8988T (cell line): ENCODE measurements at regions not wholly inside any gene's neighbourhood (a gene's known extent, or its start where the extent isn't known, plus 50 kb on each side); places are given as distances from the start of the nearest gene placed in this dataset.
"Not testable (repeated sequence)": the region's sequence is repeated elsewhere in the genome, so short reads cannot be mapped to it uniquely, and the experiment has no call there.

Source experiments
- DNase-seq: peaks from one replicate; pipeline ENCODE4 v3.0.0; 2011

- DNase-seq, result no peak
Observed at GRCh38 chr4:20046931-20047677, 204.6 kb upstream of the SLIT2 start.

- no peak for DNase-seq
Observed at GRCh38 chr4:20046179-20046578, 205.5 kb upstream of the SLIT2 start.

GRCh38 chr4:20044966-20045365 lies 206.7 kb upstream of the SLIT2 start:
- no peak for DNase-seq

- DNase-seq, result no peak
Observed at GRCh38 chr4:20044502-20044911, 207.2 kb upstream of the SLIT2 start.

GRCh38 chr4:20043991-20044390 lies 207.7 kb upstream of the SLIT2 start:
- no peak for DNase-seq

- no peak for DNase-seq
Observed at GRCh38 chr4:20042769-20043168, 208.9 kb upstream of the SLIT2 start.

DNA sequence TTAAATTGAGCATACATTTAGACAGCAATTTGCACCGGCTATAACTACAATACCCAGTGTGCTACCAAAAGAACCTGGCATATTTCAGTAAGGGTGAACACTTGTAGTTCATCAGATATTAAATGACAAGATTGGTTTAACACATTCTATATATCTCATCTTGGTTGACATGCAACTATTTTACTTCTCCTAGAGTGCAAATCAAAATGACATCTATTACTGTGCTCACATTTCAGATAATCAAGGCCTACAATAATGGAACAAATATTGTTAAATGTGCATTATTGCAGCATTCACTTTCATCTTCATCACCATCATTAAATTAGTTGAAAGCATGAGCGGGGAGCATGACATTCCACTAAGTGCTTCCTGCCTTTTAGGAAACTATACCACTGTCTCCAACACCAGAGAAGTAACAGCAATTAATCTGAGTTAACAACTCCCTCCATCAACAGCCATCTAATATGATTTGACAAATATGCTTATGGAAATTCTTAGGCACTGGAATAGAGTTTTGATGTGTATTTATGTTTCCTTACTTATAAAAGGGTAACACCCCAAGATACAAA lies 209.8 kb upstream of the SLIT2 start:
- no peak for DNase-seq

GRCh38 chr4:20037745-20038144 lies 214.0 kb upstream of the SLIT2 start:
- DNase-seq, result no peak

- no peak for DNase-seq
Observed at GRCh38 chr4:20030108-20030507, 221.6 kb upstream of the SLIT2 start.

DNA sequence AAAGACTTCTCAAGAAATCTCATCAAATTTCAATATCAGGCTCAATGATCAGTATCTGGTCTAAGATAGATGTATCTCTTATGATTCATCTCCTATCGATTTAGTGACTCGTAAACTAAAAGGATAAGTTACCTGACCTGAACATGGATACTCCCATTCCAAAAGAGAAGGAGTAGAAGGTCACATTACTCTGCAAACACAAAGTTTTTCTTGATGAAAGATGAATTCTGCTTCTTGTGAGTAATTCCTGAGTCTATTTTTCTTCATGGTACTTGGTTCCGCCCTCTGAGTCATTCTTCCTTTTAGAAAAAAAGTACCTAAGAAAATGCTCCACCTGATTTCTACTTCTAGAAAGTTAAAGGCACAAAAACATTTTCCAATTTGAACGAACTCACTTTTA lies 223.1 kb upstream of the SLIT2 start:
- no peak for DNase-seq

DNA sequence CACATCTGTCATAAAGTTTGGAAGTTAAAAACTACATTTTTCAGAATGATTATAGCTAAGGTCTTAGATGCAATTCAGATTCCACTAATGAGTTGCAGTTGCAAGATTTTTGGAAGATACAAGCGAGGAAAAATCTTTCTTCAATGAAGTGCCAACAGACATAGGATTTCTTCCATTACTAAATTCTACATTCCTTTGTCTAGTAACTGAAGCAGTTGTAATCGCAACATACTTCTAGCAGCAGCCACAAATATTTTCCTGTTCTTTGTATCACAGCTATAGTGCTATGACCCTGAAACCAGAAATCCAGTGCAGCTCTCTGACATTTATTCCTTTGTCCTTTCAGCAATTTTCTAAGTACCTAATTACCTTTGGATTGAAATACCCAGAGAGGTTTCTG lies 225.2 kb upstream of the SLIT2 start:
- DNase-seq, result no peak

- no peak for DNase-seq
Observed at GRCh38 chr4:20022471-20022870, 229.2 kb upstream of the SLIT2 start.

GRCh38 chr4:20020056-20020455 lies 231.6 kb upstream of the SLIT2 start:
- no peak for DNase-seq

DNA sequence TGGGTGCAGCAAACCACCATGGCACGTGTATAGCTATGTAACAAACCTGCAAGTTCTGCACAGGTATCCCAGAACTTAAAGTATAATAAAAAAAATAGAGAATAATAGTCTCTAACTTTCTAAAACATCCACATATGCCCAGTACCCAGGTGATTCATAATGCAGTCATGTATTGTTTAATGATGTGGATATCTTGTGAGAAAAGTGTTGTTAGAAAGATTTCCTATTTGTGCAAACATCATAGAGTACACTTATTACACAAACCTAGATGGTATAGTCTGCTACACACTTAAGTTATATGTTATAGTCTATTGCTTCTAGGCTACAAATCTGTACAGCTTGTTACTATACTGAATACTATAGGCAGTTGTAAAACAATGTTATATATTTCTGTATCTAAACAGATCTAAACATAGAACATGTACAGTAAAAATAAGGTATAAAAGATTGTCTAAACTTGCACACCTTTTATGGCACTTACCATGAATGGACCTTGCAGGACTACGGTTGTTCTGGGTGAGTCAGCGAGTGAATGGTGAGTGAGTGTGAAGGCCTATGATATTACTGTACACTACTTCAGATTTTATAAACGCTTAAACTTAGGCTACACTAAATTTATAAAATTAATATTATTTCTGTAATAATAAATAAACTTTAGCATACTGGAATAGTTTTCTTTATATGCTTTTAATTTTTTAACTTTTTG lies 232.2 kb upstream of the SLIT2 start:
- no peak for DNase-seq

- DNase-seq, result no peak
Observed at GRCh38 chr4:20017777-20018115, 234.0 kb upstream of the SLIT2 start.

DNA sequence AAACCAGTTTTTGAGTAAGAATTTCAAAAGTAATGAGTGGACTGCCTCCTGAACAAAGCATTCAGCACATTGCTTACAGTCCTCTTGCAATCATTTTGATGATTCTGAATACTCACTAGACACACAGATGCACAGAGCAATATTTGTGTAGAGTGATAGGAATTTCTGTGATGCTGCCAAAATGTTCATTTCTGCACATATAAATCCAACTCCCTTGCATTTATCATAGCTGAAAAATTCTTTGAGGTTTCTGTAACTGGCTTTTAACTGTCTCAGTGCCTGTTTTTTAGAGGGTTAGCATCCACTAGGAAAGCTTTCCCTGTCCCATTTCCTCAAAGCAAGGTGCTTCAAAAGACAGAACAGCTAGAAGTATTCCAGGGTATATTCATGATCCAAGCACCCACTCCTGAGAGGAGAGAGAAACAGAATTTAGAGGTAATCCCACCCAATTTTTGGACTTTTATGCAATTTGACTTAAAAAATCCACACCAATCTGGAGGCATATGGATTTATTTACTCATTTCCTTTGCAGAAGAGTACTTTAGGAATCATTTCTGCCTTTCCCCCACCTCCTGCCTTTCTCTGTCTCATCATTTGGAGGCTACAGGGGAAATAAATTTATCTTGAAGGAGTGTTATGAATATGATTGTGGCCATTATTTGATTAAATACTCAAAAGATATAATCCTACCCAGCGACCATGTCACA lies 234.5 kb upstream of the SLIT2 start:
- DNase-seq, result no peak

- DNase-seq, result no peak
Observed at GRCh38 chr4:20015636-20016224, 236.0 kb upstream of the SLIT2 start.

DNA sequence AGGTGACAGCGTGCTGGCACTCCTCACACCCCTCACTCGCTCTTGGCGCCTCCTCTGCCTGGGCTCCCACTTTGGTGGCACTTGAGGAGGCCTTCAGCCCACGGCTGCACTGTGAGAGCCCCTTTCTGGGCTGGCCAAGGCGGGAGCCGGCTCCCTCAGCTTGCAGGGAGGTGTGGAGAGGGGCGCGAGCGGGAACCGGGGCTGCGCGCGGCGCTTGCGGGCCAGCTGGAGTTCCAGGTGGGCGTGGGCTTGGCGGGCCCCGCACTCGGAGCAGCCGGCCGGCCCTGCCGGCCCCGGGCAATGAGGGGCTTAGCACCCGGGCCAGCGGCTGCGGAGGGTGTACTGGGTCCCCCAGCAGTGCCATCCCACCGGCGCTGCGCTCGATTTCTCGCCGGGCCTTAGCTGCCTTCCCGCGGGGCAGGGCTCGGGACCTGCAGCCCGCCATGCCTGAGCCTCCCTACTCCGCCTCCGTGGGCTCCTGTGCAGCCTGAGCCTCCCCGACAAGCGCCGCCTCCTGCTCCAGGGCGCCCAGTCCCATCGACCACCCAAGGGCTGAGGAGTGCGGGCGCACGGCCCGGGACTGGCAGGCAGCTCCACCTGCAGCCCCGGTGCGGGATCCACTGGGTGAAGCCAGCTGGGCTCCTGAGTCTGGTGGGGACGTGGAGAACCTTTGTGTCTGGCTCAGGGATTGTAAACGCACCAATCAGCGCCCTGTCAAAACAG lies 247.7 kb upstream of the SLIT2 start:
- not testable (repeated sequence) for DNase-seq

- DNase-seq, result no peak
Observed at GRCh38 chr4:19999775-20000414, 251.8 kb upstream of the SLIT2 start.

GRCh38 chr4:19999276-19999675 lies 252.4 kb upstream of the SLIT2 start:
- DNase-seq, result no peak

- DNase-seq, result no peak
Observed at GRCh38 chr4:19993242-19993641, 258.5 kb upstream of the SLIT2 start.

GRCh38 chr4:19992471-19993093 lies 259.1 kb upstream of the SLIT2 start:
- no peak for DNase-seq
